ENCODE measurements at regions not wholly inside any gene's neighbourhood (a gene's known extent, or its start where the extent isn't known, plus 50 kb on each side); places are given as distances from the start of the nearest gene placed in this dataset.
A peak's percentile ranks its signal among the peaks of the same experiment; 100 is the strongest.

GRCh38 chr12:131530422-131530821 lies 180.5 kb upstream of the SFSWAP start:
- DNase-seq (ENCODE audit: extremely low read depth in 1 of 4, low spot score in 3 of 4), result no peak
- POLR2A ChIA-PET, result no interaction called here
- Histone ChIP-seq H3K4me3 (no peak overlapping the region), H2AFZ (ENCODE audit: low read depth, low read length) (no peak overlapping the region), H3K79me2 (ENCODE audit: control insufficient read depth, insufficient read depth, low read length) (no peaks in the 10 kb centered on the region), H3K4me2 (ENCODE audit: insufficient read depth, low read length) (peak overlapping the region; percentile 33; the same call in 1 of the 2 replicates), H4K20me1 (replicated peaks; ENCODE audit: control insufficient read depth, insufficient read depth, low read length) (no peaks in the 10 kb centered on the region; the same call in 1 of the 2 replicates), H3K27me3 (ENCODE audit: control insufficient read depth in 2 of 2, insufficient read depth in 2 of 2, low read length in 2 of 2) (peaks cover 5 to 54% of the 10 kb centered on the region in 2 experiments; a peak in 3 of 5 replicates), H3K4me1 (replicated peaks in 1 of 2; ENCODE audit: control insufficient read depth in 2 of 2, insufficient read depth in 2 of 2, low read length in 2 of 2) (peaks cover 0 to 7% of the 10 kb centered on the region in 2 experiments; a peak in 2 of 5 replicates), H3K27ac (ENCODE audit: extremely low read depth, low read depth, low read length) (no peak overlapping the region), H3K36me3 (ENCODE audit: control insufficient read depth, insufficient read depth, low read length) (no peaks in the 10 kb centered on the region), H3K9me3 (replicated peaks; ENCODE audit: control insufficient read depth, insufficient read depth, low read depth, low read length) (no peaks in the 10 kb centered on the region), H3K9me1 (ENCODE audit: control insufficient read depth, insufficient read depth, low read length) (no peaks in the 10 kb centered on the region), H3K9ac (ENCODE audit: insufficient read depth in 1 of 2, low read depth in 2 of 2, low read length in 2 of 2) (no peak overlapping the region)
- CTCF ChIA-PET (ENCODE audit: low intra/inter-chr PET ratio), result no interaction called here
- no peak for TF ChIP-seq YY1 (IDR thresholded peaks at IDR 0.05; ENCODE audit: borderline replicate concordance in 1 of 3, control insufficient read depth in 1 of 3, extremely low read depth in 1 of 3, insufficient read depth in 3 of 3, insufficient read length in 1 of 3, insufficient replicate concordance in 2 of 3, low read depth in 1 of 3, low read length in 2 of 3)
- TF ChIP-seq MECOM (CRISPR knock-in tag; IDR thresholded peaks at IDR 0.05), result no peak
- TF ChIP-seq, protein P1, sequence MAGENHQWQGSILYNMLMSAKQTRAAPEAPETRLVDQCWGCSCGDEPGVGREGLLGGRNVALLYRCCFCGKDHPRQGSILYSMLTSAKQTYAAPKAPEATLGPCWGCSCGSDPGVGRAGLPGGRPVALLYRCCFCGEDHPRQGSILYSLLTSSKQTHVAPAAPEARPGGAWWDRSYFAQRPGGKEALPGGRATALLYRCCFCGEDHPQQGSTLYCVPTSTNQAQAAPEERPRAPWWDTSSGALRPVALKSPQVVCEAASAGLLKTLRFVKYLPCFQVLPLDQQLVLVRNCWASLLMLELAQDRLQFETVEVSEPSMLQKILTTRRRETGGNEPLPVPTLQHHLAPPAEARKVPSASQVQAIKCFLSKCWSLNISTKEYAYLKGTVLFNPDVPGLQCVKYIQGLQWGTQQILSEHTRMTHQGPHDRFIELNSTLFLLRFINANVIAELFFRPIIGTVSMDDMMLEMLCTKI (IDR thresholded peaks at IDR 0.05; ENCODE audit: partially characterized antibody), result no peak
- TF ChIP-seq CEBPG (CRISPR knock-in tag; IDR thresholded peaks at IDR 0.05), result no peak
- TF ChIP-seq CEBPG (tag; conservative IDR thresholded peaks at IDR 0.05 in 1 of 2, IDR thresholded peaks at IDR 0.05 in 1 of 2), result 0 out of 4 replicates have a peak, but pooled peaks of 1 of the 2 experiments have one; percentile 16
- no peak for TF ChIP-seq PURB (CRISPR knock-in tag; IDR thresholded peaks at IDR 0.05; ENCODE audit: low read depth)
- TF ChIP-seq ATF1 (CRISPR knock-in tag; IDR thresholded peaks at IDR 0.05), result no peak
- no peak for TF ChIP-seq ATF1 (tag; IDR thresholded peaks at IDR 0.05)
- TF ChIP-seq, protein P2, sequence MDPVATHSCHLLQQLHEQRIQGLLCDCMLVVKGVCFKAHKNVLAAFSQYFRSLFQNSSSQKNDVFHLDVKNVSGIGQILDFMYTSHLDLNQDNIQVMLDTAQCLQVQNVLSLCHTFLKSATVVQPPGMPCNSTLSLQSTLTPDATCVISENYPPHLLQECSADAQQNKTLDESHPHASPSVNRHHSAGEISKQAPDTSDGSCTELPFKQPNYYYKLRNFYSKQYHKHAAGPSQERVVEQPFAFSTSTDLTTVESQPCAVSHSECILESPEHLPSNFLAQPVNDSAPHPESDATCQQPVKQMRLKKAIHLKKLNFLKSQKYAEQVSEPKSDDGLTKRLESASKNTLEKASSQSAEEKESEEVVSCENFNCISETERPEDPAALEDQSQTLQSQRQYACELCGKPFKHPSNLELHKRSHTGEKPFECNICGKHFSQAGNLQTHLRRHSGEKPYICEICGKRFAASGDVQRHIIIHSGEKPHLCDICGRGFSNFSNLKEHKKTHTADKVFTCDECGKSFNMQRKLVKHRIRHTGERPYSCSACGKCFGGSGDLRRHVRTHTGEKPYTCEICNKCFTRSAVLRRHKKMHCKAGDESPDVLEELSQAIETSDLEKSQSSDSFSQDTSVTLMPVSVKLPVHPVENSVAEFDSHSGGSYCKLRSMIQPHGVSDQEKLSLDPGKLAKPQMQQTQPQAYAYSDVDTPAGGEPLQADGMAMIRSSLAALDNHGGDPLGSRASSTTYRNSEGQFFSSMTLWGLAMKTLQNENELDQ (CRISPR knock-in tag; IDR thresholded peaks at IDR 0.05; ENCODE audit: borderline replicate concordance), result no peak
- no peak for TF ChIP-seq ZNF12 (CRISPR knock-in tag; IDR thresholded peaks at IDR 0.05)
- TF ChIP-seq MAX (CRISPR knock-in tag; IDR thresholded peaks at IDR 0.05), result no peak
- 2% methylated on average over 4 of the region's 5 CpGs for WGBS (ENCODE audit: insufficient coverage, low coverage, missing lambda C conversion rate)
- FAIRE-seq, result no peak
- intact Hi-C loops (cut with micrococcal nuclease) (no loop called here), in situ Hi-C loops (cut with MboI) (no loop called here)
- ATAC-seq, result no peak
- BruUV-seq (replicated peaks), result no TSS peak
